ENCODE measurements at regions not wholly inside any gene's neighbourhood (a gene's known extent, or its start where the extent isn't known, plus 50 kb on each side); places are given as distances from the start of the nearest gene placed in this dataset.
"Not testable (repeated sequence)": the region's sequence is repeated elsewhere in the genome, so short reads cannot be mapped to it uniquely, and the experiment has no call there.

- no peaks in the 10 kb centered on the region for H3K36me3 Mint-ChIP-seq (ENCODE audit: unreplicated experiment)
- no peak overlapping the region for H3K4me3 Mint-ChIP-seq (ENCODE audit: unreplicated experiment)
- H3K9me3 Mint-ChIP-seq (ENCODE audit: unreplicated experiment) = no peaks in the 10 kb centered on the region
- no peaks in the 10 kb centered on the region for H3K27me3 Mint-ChIP-seq (ENCODE audit: unreplicated experiment)
- TF ChIP-seq CTCF (IDR thresholded peaks at IDR 0.05; ENCODE audit: partially characterized antibody, unreplicated experiment) = no peak
- no peaks in the 10 kb centered on the region for H3K4me1 Mint-ChIP-seq (ENCODE audit: low read depth, unreplicated experiment)
- H3K27ac Mint-ChIP-seq (ENCODE audit: unreplicated experiment) = no peak overlapping the region
- DNase-seq = no peak
Measured at GRCh38 chr5:60458666-60459065, 241.3 kb downstream of the DEPDC1B start.

GRCh38 chr5:60457233-60457632, 242.7 kb downstream of the DEPDC1B start:
- Mint-ChIP-seq H3K36me3 (ENCODE audit: unreplicated experiment) (no peaks in the 10 kb centered on the region), H3K9me3 (ENCODE audit: unreplicated experiment) (no peaks in the 10 kb centered on the region), H3K27me3 (ENCODE audit: unreplicated experiment) (no peaks in the 10 kb centered on the region), H3K27ac (ENCODE audit: unreplicated experiment) (no peak overlapping the region), H3K4me3 (ENCODE audit: unreplicated experiment) (no peak overlapping the region), H3K4me1 (ENCODE audit: low read depth, unreplicated experiment) (no peaks in the 10 kb centered on the region)
- no peak for DNase-seq
- TF ChIP-seq CTCF (IDR thresholded peaks at IDR 0.05; ENCODE audit: partially characterized antibody, unreplicated experiment) = no peak

- no peaks in the 10 kb centered on the region for H3K27me3 Mint-ChIP-seq (ENCODE audit: unreplicated experiment)
- no peak for DNase-seq
- no peaks in the 10 kb centered on the region for H3K4me1 Mint-ChIP-seq (ENCODE audit: low read depth, unreplicated experiment)
- no peak overlapping the region for H3K27ac Mint-ChIP-seq (ENCODE audit: unreplicated experiment)
- no peak for TF ChIP-seq CTCF (IDR thresholded peaks at IDR 0.05; ENCODE audit: partially characterized antibody, unreplicated experiment)
- H3K36me3 Mint-ChIP-seq (ENCODE audit: unreplicated experiment) = no peaks in the 10 kb centered on the region
- no peaks in the 10 kb centered on the region for H3K9me3 Mint-ChIP-seq (ENCODE audit: unreplicated experiment)
- no peak overlapping the region for H3K4me3 Mint-ChIP-seq (ENCODE audit: unreplicated experiment)
Measured at GRCh38 chr5:60455589-60455988, 244.4 kb downstream of the DEPDC1B start.

DNA sequence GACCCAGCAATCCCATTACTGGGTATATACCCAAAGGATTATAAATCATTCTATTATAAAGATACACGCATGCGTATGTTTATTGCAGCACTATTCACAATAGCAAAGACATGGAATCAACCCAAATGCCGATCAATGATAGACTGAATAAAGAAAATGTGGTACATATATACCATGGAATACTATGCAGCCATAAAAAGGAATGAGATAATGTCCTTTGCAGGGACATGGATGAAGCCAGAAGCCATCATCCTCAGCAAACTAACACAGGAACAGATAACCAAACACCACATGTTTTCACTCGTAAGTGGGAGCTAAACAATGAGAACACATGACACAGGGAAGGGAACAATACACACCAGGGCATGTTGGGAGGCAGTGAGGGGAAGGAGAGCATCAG, 245.7 kb downstream of the DEPDC1B start:
- H3K36me3 Mint-ChIP-seq (ENCODE audit: unreplicated experiment); H3K27me3 Mint-ChIP-seq (ENCODE audit: unreplicated experiment); H3K9me3 Mint-ChIP-seq (ENCODE audit: unreplicated experiment); H3K4me1 Mint-ChIP-seq (ENCODE audit: low read depth, unreplicated experiment); H3K27ac Mint-ChIP-seq (ENCODE audit: unreplicated experiment); DNase-seq: not testable (repeated sequence)
- H3K4me3 Mint-ChIP-seq (ENCODE audit: unreplicated experiment) = peak overlapping the region; percentile 50

- Mint-ChIP-seq H3K9me3 (ENCODE audit: unreplicated experiment) (no peaks in the 10 kb centered on the region), H3K27ac (ENCODE audit: unreplicated experiment) (no peak overlapping the region), H3K4me3 (ENCODE audit: unreplicated experiment) (no peak overlapping the region), H3K4me1 (ENCODE audit: low read depth, unreplicated experiment) (no peaks in the 10 kb centered on the region), H3K27me3 (ENCODE audit: unreplicated experiment) (no peaks in the 10 kb centered on the region), H3K36me3 (ENCODE audit: unreplicated experiment) (no peaks in the 10 kb centered on the region)
- no peak for TF ChIP-seq CTCF (IDR thresholded peaks at IDR 0.05; ENCODE audit: partially characterized antibody, unreplicated experiment)
- no peak for DNase-seq
Measured at GRCh38 chr5:60453186-60453976, 246.6 kb downstream of the DEPDC1B start.

Data from glutamatergic neuron (in vitro differentiated cells).